ENCODE measurements at regions not wholly inside any gene's neighbourhood (a gene's known extent, or its start where the extent isn't known, plus 50 kb on each side); places are given as distances from the start of the nearest gene placed in this dataset.

- TF ChIP-seq, protein P1, sequence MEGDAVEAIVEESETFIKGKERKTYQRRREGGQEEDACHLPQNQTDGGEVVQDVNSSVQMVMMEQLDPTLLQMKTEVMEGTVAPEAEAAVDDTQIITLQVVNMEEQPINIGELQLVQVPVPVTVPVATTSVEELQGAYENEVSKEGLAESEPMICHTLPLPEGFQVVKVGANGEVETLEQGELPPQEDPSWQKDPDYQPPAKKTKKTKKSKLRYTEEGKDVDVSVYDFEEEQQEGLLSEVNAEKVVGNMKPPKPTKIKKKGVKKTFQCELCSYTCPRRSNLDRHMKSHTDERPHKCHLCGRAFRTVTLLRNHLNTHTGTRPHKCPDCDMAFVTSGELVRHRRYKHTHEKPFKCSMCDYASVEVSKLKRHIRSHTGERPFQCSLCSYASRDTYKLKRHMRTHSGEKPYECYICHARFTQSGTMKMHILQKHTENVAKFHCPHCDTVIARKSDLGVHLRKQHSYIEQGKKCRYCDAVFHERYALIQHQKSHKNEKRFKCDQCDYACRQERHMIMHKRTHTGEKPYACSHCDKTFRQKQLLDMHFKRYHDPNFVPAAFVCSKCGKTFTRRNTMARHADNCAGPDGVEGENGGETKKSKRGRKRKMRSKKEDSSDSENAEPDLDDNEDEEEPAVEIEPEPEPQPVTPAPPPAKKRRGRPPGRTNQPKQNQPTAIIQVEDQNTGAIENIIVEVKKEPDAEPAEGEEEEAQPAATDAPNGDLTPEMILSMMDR (conservative IDR thresholded peaks at IDR 0.05; ENCODE audit: control insufficient read depth, insufficient read depth, low read depth, low read length), result no peak
- no peak overlapping the region for H3K4me3 ChIP-seq (ENCODE audit: control insufficient read depth, low read depth, low read length)
- DNase-seq (ENCODE audit: low read depth), result no peak
Measured at GRCh38 chr1:103267266-103267665, 158.9 kb upstream of the COL11A1 start.

- no peak overlapping the region for H3K4me3 ChIP-seq (ENCODE audit: control insufficient read depth, low read depth, low read length)
- DNase-seq (ENCODE audit: low read depth), result no peak
Measured at GRCh38 chr1:103266036-103266435, 157.7 kb upstream of the COL11A1 start.

GRCh38 chr1:103265551-103265950, 157.2 kb upstream of the COL11A1 start:
- H3K4me3 ChIP-seq (ENCODE audit: control insufficient read depth, low read depth, low read length), result no peak overlapping the region
- DNase-seq (ENCODE audit: low read depth), result no peak
- TF ChIP-seq, protein P1 (conservative IDR thresholded peaks at IDR 0.05; ENCODE audit: control insufficient read depth, insufficient read depth, low read depth, low read length), result no peak

More at GRCh38 chr1:103266036-103266435, 157.7 kb upstream of the COL11A1 start:
- TF ChIP-seq, protein P1 (conservative IDR thresholded peaks at IDR 0.05; ENCODE audit: control insufficient read depth, insufficient read depth, low read depth, low read length), result no peak

- no peak for DNase-seq (ENCODE audit: low read depth)
- TF ChIP-seq, protein P1 (conservative IDR thresholded peaks at IDR 0.05; ENCODE audit: control insufficient read depth, insufficient read depth, low read depth, low read length), result no peak
- H3K4me3 ChIP-seq (ENCODE audit: control insufficient read depth, low read depth, low read length), result no peak overlapping the region
Measured at GRCh38 chr1:103259982-103260381, 151.7 kb upstream of the COL11A1 start.

- peak; percentile 64 for DNase-seq (ENCODE audit: low read depth)
- TF ChIP-seq, protein P1 (conservative IDR thresholded peaks at IDR 0.05; ENCODE audit: control insufficient read depth, insufficient read depth, low read depth, low read length), result no peak
- H3K4me3 ChIP-seq (ENCODE audit: control insufficient read depth, low read depth, low read length), result no peak overlapping the region
Measured at GRCh38 chr1:103256490-103256889, 148.2 kb upstream of the COL11A1 start.

DNA sequence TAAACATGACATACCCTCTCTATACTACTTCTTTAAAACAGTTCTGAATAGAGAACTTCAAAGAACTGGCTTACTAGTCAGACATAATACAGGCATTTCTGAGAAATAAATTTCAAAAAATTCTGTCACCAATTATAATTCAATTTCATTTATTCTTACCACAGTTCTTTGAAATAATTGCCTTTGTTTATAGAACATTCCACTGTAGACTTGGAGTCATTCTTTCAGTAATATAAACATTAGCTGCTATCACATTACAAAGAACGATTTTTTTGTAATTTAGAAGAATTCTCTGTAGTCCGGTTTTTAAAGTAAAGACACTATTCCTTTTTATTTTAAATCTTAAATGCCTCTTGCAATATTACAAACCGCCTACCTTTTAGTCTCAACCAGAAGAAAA, 146.4 kb upstream of the COL11A1 start:
- TF ChIP-seq, protein P1 (conservative IDR thresholded peaks at IDR 0.05; ENCODE audit: control insufficient read depth, insufficient read depth, low read depth, low read length), result no peak
- no peak overlapping the region for H3K4me3 ChIP-seq (ENCODE audit: control insufficient read depth, low read depth, low read length)
- DNase-seq (ENCODE audit: low read depth), result no peak

DNA sequence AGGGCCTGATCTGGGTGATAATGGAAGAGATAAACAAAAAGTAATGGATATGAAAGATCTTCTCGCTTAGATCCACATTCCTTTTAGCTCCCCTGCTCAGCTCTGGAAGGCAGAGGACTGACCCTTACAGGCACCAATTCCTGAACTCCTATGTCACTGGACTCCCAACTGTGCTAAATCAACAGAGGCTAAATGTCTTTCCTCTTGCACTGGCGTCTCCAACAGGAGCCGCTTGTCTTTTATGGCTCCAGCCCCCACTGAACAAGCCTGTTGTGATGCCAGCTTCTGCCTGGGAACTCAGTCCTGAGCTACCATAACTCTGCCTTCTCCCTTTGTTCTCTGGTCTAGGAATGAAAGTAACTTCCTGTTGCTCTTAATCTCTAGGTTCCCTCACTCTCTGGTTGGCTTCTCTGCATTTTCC, 142.1 kb upstream of the COL11A1 start:
- no peak overlapping the region for H3K4me3 ChIP-seq (ENCODE audit: control insufficient read depth, low read depth, low read length)
- TF ChIP-seq, protein P1 (conservative IDR thresholded peaks at IDR 0.05; ENCODE audit: control insufficient read depth, insufficient read depth, low read depth, low read length), result no peak
- no peak for DNase-seq (ENCODE audit: low read depth)
